ENCODE measurements at regions not wholly inside any gene's neighbourhood (a gene's known extent, or its start where the extent isn't known, plus 50 kb on each side); places are given as distances from the start of the nearest gene placed in this dataset.

DNA sequence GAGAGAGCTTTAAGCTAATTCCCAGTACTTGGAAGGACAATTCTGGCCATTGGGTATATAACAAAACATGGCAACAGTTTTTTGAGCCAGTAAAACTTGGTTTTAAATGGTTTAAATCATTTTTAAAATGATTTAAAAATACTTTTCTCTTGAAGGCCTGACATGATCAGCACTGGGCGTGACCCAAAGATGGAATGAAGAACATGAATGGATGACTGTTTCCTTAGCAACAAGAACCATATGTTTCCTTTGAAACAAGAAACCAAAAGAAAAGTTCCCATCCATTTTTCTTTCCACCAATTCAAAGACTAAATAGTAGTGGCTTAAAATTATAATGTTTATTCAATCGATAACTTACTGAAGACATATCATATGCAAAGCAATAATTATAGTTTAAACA is 348.3 kb upstream of the FIGN start:
- H3K27ac ChIP-seq: no peak overlapping the region
- no peak for TF ChIP-seq ZFX (IDR thresholded peaks at IDR 0.05; ENCODE audit: borderline replicate concordance)

DNA sequence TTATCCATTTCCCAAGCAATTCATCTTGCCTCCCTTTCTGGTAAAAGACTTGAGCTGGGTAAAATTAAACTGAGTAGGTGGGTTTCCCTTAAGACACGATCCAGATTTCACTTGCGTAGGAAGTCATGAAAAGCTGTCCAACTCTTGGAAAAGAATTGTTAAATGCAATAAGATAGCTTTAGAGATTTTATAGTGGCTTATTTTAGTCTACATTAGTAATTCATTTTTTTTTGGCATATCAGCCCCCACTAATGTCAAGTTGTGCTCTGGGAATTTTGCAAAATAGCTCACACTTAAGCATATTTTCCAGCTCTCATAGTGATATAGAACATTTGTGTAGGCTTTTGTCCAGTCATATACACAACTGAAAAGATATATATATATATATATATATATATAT is 344.7 kb upstream of the FIGN start:
- no peak for TF ChIP-seq ZFX (IDR thresholded peaks at IDR 0.05; ENCODE audit: borderline replicate concordance)
- TF ChIP-seq, protein P1, sequence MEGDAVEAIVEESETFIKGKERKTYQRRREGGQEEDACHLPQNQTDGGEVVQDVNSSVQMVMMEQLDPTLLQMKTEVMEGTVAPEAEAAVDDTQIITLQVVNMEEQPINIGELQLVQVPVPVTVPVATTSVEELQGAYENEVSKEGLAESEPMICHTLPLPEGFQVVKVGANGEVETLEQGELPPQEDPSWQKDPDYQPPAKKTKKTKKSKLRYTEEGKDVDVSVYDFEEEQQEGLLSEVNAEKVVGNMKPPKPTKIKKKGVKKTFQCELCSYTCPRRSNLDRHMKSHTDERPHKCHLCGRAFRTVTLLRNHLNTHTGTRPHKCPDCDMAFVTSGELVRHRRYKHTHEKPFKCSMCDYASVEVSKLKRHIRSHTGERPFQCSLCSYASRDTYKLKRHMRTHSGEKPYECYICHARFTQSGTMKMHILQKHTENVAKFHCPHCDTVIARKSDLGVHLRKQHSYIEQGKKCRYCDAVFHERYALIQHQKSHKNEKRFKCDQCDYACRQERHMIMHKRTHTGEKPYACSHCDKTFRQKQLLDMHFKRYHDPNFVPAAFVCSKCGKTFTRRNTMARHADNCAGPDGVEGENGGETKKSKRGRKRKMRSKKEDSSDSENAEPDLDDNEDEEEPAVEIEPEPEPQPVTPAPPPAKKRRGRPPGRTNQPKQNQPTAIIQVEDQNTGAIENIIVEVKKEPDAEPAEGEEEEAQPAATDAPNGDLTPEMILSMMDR (IDR thresholded peaks at IDR 0.05): no peak
- no peak overlapping the region for H3K27ac ChIP-seq

DNA sequence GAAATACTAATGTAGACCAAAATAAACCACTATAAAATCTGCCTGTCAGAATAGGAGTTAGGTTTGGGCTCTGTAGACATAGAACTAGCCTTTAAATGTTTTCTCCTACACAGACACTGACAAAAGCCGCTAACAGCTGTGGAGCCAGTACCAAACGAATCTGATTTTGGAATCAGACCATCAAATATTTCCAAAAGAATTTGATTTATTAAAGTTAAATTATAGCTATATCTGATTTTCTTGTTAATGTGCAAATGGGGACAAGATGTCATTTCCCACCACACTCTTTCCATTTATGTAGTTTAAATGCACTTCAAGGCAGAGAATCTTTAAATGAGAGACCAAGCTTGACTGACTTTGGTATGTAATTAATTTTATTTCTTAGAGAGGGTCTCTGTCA is 343.4 kb upstream of the FIGN start:
- no peak overlapping the region for H3K27ac ChIP-seq
- TF ChIP-seq ZFX (IDR thresholded peaks at IDR 0.05; ENCODE audit: borderline replicate concordance): no peak
- TF ChIP-seq, protein P1 (IDR thresholded peaks at IDR 0.05): no peak

DNA sequence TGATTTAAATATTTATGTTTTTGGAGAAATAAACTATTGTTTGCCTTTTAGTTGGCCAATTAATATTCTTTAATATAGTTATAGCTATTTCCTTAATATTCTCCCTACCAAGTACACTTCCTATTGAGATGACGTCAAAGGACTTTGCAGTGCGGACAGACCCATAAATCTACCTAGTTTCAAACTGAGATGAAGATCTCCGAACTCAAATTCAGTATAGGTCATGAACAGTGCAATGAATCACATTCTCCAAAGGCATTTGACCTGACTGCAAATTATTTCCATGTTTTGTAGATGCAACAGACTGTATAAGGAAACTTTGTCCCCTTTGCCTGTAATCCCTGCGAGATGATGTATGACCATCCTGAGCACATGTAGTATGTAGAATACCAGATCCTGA is 342.6 kb upstream of the FIGN start:
- no peak for TF ChIP-seq ZFX (IDR thresholded peaks at IDR 0.05; ENCODE audit: borderline replicate concordance)
- TF ChIP-seq, protein P1 (IDR thresholded peaks at IDR 0.05): no peak
- H3K27ac ChIP-seq: no peak overlapping the region

DNA sequence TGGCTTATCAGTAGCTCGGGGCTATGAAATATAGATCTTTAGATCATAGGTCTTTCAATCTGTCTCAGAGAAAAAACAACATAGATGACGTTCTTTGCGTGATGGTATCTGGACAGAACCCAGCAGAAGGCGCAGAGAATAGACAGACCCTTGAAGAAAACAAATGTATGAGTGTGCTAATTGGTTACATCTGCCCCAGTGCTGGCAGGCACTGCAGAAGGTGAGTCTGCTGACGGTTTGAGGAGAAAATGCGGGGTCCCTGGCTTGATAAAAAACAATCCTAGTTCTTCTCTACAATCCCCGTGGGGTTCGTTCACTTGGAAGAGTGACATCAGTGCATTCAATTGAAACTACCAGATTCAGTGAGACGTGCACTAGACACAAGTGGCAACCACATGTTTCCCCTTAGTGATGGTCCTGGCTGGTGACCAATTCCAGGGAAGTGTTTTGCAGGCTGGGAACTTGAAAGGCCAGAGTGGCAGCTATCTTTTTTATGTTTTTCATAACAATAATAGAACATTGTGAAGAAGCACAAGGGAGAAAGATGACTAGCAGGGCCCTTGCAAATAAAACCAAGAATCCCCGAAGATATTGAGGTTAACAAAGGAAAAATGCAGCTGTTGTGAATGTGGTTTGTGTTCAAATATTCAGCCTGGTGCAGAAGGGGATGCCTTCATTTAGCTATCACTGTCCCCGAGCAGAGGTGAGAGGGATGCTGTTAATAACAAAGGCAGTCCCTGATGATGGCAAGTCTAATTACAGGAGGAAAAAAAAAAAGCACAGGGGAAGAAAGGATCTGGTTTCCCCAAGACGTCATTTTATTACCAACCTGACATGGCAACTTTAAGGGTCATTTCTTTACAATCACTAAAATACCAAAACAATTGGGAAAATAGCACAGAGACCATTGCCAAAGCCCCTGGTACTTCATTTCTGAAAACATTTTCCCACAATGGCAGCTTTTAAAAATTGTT is 337.6 kb upstream of the FIGN start:
- H3K27ac ChIP-seq: no peak overlapping the region
- TF ChIP-seq, protein P1 (IDR thresholded peaks at IDR 0.05): no peak
- TF ChIP-seq ZFX (IDR thresholded peaks at IDR 0.05; ENCODE audit: borderline replicate concordance): no peak

DNA sequence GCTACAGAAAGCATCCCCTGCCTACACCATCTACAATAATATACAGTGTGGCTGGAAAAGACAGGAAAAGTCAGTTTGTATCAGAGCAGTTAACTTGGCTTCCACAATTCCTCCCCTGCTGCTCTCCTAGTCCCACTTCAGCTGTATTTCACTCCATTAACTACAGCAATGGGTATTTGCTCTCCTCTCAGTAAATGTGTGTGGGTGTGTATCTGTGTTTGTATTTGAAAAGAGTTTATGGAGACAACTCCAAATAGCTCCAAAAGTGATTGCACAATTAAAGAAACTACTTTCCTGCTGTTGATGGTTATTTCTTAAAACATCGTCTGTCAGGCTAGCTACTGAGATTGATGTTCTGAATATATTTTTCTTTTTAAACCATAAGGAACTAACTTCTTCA is 333.7 kb upstream of the FIGN start:
- H3K27ac ChIP-seq: no peak overlapping the region
- TF ChIP-seq ZFX (IDR thresholded peaks at IDR 0.05; ENCODE audit: borderline replicate concordance): no peak
- TF ChIP-seq, protein P1 (IDR thresholded peaks at IDR 0.05): no peak

DNA sequence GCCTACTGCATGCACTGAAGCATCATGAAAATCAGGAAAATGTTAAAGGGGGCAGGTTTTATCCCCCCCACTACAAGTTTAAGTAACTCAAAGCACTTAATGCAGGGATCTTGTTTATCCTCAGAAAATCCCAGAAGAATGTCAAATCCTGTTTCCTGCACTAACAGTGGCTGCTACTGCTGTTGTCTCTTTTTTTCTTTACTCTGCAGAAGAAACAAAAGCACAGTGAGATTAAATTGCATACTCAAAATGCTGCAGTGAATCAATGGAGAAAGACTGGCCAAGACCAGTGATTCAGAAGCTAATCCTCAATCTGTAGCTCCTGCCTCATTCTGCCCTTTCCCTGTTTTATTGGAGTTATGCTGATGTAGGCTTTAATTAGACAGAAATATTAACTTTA is 332.3 kb upstream of the FIGN start:
- TF ChIP-seq, protein P1 (IDR thresholded peaks at IDR 0.05): no peak
- TF ChIP-seq ZFX (IDR thresholded peaks at IDR 0.05; ENCODE audit: borderline replicate concordance): no peak
- no peak overlapping the region for H3K27ac ChIP-seq
